ENCODE measurements at regions not wholly inside any gene's neighbourhood (a gene's known extent, or its start where the extent isn't known, plus 50 kb on each side); places are given as distances from the start of the nearest gene placed in this dataset.

GRCh38 chr2:196242131-196242620 lies 70.8 kb upstream of the STK17B start:
- TF ChIP-seq CTCF (IDR thresholded peaks at IDR 0.05; ENCODE audit: borderline replicate concordance, insufficient read depth, low read depth, low read length), result no peak
- H3K4me3 ChIP-seq (ENCODE audit: low read depth, low read length), result no peak overlapping the region

GRCh38 chr2:196244516-196244915 lies 73.1 kb upstream of the STK17B start:
- H3K4me3 ChIP-seq (ENCODE audit: low read depth, low read length), result no peak overlapping the region
- no peak for TF ChIP-seq CTCF (IDR thresholded peaks at IDR 0.05; ENCODE audit: borderline replicate concordance, insufficient read depth, low read depth, low read length)

GRCh38 chr2:196244966-196245365 lies 73.6 kb upstream of the STK17B start:
- TF ChIP-seq CTCF (IDR thresholded peaks at IDR 0.05; ENCODE audit: borderline replicate concordance, insufficient read depth, low read depth, low read length), result no peak
- H3K4me3 ChIP-seq (ENCODE audit: low read depth, low read length), result no peak overlapping the region

- no peak for TF ChIP-seq CTCF (IDR thresholded peaks at IDR 0.05; ENCODE audit: borderline replicate concordance, insufficient read depth, low read depth, low read length)
Observed at GRCh38 chr2:196245378-196246140, 74.2 kb upstream of the STK17B start.

GRCh38 chr2:196247114-196247975 lies 76.0 kb upstream of the STK17B start:
- no peak overlapping the region for H3K4me3 ChIP-seq (ENCODE audit: low read depth, low read length)
- TF ChIP-seq CTCF (IDR thresholded peaks at IDR 0.05; ENCODE audit: borderline replicate concordance, insufficient read depth, low read depth, low read length), result no peak

More at GRCh38 chr2:196245378-196246140, 74.2 kb upstream of the STK17B start:
- H3K4me3 ChIP-seq (ENCODE audit: low read depth, low read length), result no peak overlapping the region

GRCh38 chr2:196247976-196248280 lies 76.5 kb upstream of the STK17B start:
- no peak overlapping the region for H3K4me3 ChIP-seq (ENCODE audit: low read depth, low read length)
- no peak for TF ChIP-seq CTCF (IDR thresholded peaks at IDR 0.05; ENCODE audit: borderline replicate concordance, insufficient read depth, low read depth, low read length)
